ENCODE measurements at regions not wholly inside any gene's neighbourhood (a gene's known extent, or its start where the extent isn't known, plus 50 kb on each side); places are given as distances from the start of the nearest gene placed in this dataset.
A peak's percentile ranks its signal among the peaks of the same experiment; 100 is the strongest.

- Histone ChIP-seq H3K4me3 (replicated peaks in 1 of 3; ENCODE audit: insufficient read depth in 1 of 3, low read depth in 1 of 3, low read length in 3 of 3) (no peak overlapping the region), H3K27ac (ENCODE audit: insufficient read depth, low read depth, low read length) (peak overlapping the region; percentile 34), H3K4me2 (ENCODE audit: insufficient read depth, low read length) (peak overlapping the region; percentile 9), H3K9me3 (replicated peaks; ENCODE audit: control insufficient read depth, insufficient read depth, low read length) (no peaks in the 10 kb centered on the region), H3K27me3 (ENCODE audit: control insufficient read depth in 2 of 2, insufficient read depth in 2 of 2, low read length in 2 of 2) (no peaks in the 10 kb centered on the region), H4K20me1 (replicated peaks; ENCODE audit: control insufficient read depth, extremely low read depth, insufficient read depth, low read length) (no peaks in the 10 kb centered on the region), H3K4me1 (ENCODE audit: control insufficient read depth, extremely low read depth, insufficient read depth, low read length) (peaks cover 42% of the 10 kb centered on the region), H3K79me2 (ENCODE audit: control insufficient read depth, insufficient read depth, low read length) (no peaks in the 10 kb centered on the region), H2AFZ (ENCODE audit: low read depth, low read length) (no peak overlapping the region), H3K9ac (replicated peaks; ENCODE audit: extremely low read depth, insufficient read depth, low read length) (no peak overlapping the region), H3K9me1 (replicated peaks; ENCODE audit: control insufficient read depth, extremely low read depth, insufficient read depth, low read length) (no peaks in the 10 kb centered on the region), H3K36me3 (ENCODE audit: control insufficient read depth in 2 of 2, extremely low read depth in 1 of 2, insufficient read depth in 2 of 2, low read length in 2 of 2) (no peaks in the 10 kb centered on the region)
- BruUV-seq (replicated peaks) = no TSS peak
- POLR2A ChIA-PET = no interaction called here
- CTCF ChIA-PET = interaction anchor here (0.7 to 4.8 kb wide), 10 partner anchors 9 to 537 kb away, joined by 3 to 47 read pairs (median 4); partner anchors contain the start of gene TLE1
- dilution Hi-C loops (cut with MboI; ENCODE audit: extremely low pct_ligation_motif_present, low sequenced_read_pairs) (no loop called here), intact Hi-C loops (cut with micrococcal nuclease) (loop anchor here (2.0 to 10.0 kb wide), 5 partner anchors 253 to 1115 kb away; no protein-coding TSS in a partner anchor)
- TF ChIP-seq JUN (IDR thresholded peaks at IDR 0.05; ENCODE audit: borderline replicate concordance, insufficient read depth, insufficient read length, low read depth) (peak; percentile 11), EZH2 (IDR thresholded peaks at IDR 0.05; ENCODE audit: borderline replicate concordance, low read depth, low read length, severe bottlenecking) (no peak)
- peak; percentile 25 for DNase-seq (ENCODE audit: low read depth, low spot score)
- peak; percentile 75 for FAIRE-seq
These were observed 78.5 kb upstream of the SPATA31D4 start for GRCh38 chr9:81849631-81850259.

- no TSS peak for BruUV-seq (replicated peaks)
- CTCF ChIA-PET = interaction anchor here (1.1 to 4.8 kb wide), 3 partner anchors 12 to 162 kb away, joined by 3 to 47 read pairs (median 8); partner anchors contain the start of gene TLE1
These were observed 77.5 kb upstream of the SPATA31D4 start for GRCh38 chr9:81850724-81851123.

More at GRCh38 chr9:81850724-81851123, 77.5 kb upstream of the SPATA31D4 start:
- DNase-seq (ENCODE audit: low read depth, low spot score) = peak; percentile 27
- H2AFZ ChIP-seq (ENCODE audit: low read depth, low read length) = no peak overlapping the region
- no peak overlapping the region for H3K4me3 ChIP-seq (replicated peaks in 1 of 3; ENCODE audit: insufficient read depth in 1 of 3, low read depth in 1 of 3, low read length in 3 of 3)
- H3K4me1 ChIP-seq (ENCODE audit: control insufficient read depth, extremely low read depth, insufficient read depth, low read length) = peaks cover 42% of the 10 kb centered on the region
- no peaks in the 10 kb centered on the region for H3K36me3 ChIP-seq (ENCODE audit: control insufficient read depth in 2 of 2, extremely low read depth in 1 of 2, insufficient read depth in 2 of 2, low read length in 2 of 2)
- H3K9me1 ChIP-seq (replicated peaks; ENCODE audit: control insufficient read depth, extremely low read depth, insufficient read depth, low read length) = no peaks in the 10 kb centered on the region
- POLR2A ChIA-PET = interaction anchor here (0.6 kb wide), 1 partner anchor 8 kb away, joined by 8 read pairs; no protein-coding TSS in a partner anchor
- H3K4me2 ChIP-seq (ENCODE audit: insufficient read depth, low read length) = no peak overlapping the region
- no peak overlapping the region for H3K9ac ChIP-seq (replicated peaks; ENCODE audit: extremely low read depth, insufficient read depth, low read length)
- no peak overlapping the region for H3K27ac ChIP-seq (ENCODE audit: insufficient read depth, low read depth, low read length)
- H3K27me3 ChIP-seq (ENCODE audit: control insufficient read depth in 2 of 2, insufficient read depth in 2 of 2, low read length in 2 of 2) = no peaks in the 10 kb centered on the region
- no peaks in the 10 kb centered on the region for H4K20me1 ChIP-seq (replicated peaks; ENCODE audit: control insufficient read depth, extremely low read depth, insufficient read depth, low read length)
- intact Hi-C loops (cut with micrococcal nuclease) = no loop called here
- no peaks in the 10 kb centered on the region for H3K9me3 ChIP-seq (replicated peaks; ENCODE audit: control insufficient read depth, insufficient read depth, low read length)
- no peak for FAIRE-seq
- H3K79me2 ChIP-seq (ENCODE audit: control insufficient read depth, insufficient read depth, low read length) = no peaks in the 10 kb centered on the region
- dilution Hi-C loops (cut with MboI; ENCODE audit: extremely low pct_ligation_motif_present, low sequenced_read_pairs) = no loop called here
- TF ChIP-seq MAX (IDR thresholded peaks at IDR 0.05; ENCODE audit: insufficient read depth, insufficient read length) (no peak), POLR2AphosphoS5 (IDR thresholded peaks at IDR 0.05; ENCODE audit: insufficient read depth, low read depth, low read length) (no peak), FOS (IDR thresholded peaks at IDR 0.05; ENCODE audit: borderline replicate concordance, insufficient read depth, low read length) (no peak)

Measured in endothelial cell of umbilical vein (primary cell).